ENCODE measurements at regions not wholly inside any gene's neighbourhood (a gene's known extent, or its start where the extent isn't known, plus 50 kb on each side); places are given as distances from the start of the nearest gene placed in this dataset.

DNA sequence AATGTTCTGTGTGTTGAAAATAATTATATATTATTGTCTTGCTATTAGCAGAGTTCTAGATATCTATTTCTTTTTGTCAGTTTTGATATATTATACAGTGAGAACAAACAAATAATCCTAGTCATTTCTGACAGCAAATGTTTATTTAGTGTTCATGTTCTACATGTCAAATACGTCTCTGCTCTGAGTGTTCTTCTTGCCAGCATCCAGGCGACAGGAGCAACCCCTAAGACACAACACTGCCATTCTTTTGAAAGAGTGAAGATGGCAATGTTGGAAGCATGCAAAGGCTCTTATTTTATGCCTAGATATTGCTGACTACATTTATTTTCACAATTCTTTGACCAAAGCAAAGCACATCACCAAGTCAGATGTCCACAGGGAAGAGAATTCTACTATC, 1556.6 kb upstream of the TMEFF2 start:
- H3K79me2 ChIP-seq (ENCODE audit: control insufficient read depth in 1 of 2, insufficient read depth in 2 of 2, low read length in 2 of 2): no peaks in the 10 kb centered on the region
- H3K9me3 ChIP-seq (ENCODE audit: insufficient read depth in 2 of 2, low read depth in 1 of 2, low read length in 1 of 2): no peaks in the 10 kb centered on the region
- H2BK5ac ChIP-seq (ENCODE audit: low read depth, low read length): no peak overlapping the region
- no peak overlapping the region for H3K9ac ChIP-seq (replicated peaks in 1 of 4; ENCODE audit: extremely low read depth in 1 of 4, low read depth in 3 of 4, low read length in 3 of 4)
- H4K5ac ChIP-seq (ENCODE audit: insufficient read length, low read depth, low read length): no peak overlapping the region
- no peaks in the 10 kb centered on the region for H3K4me1 ChIP-seq (replicated peaks in 1 of 4; ENCODE audit: control insufficient read depth in 3 of 4, insufficient read depth in 4 of 4, low read length in 3 of 4)
- DNase-seq (ENCODE audit: low read depth in 1 of 2, low spot score in 2 of 2): no peak
- no peak overlapping the region for H2AFZ ChIP-seq (ENCODE audit: low read length)
- H2BK120ac ChIP-seq (replicated peaks; ENCODE audit: low read depth, low read length): no peak overlapping the region
- H3K14ac ChIP-seq (ENCODE audit: insufficient read length): no peak overlapping the region
- H4K91ac ChIP-seq (replicated peaks; ENCODE audit: insufficient read length, low read length): no peak overlapping the region
- no peak overlapping the region for H3K23ac ChIP-seq (ENCODE audit: insufficient read length)
- FAIRE-seq: no peak
- ChIA-PET POLR2A (ENCODE audit: partially characterized antibody) (no interaction called here), CTCF (ENCODE audit: partially characterized antibody) (no interaction called here)
- no peaks in the 10 kb centered on the region for H3K23me2 ChIP-seq (ENCODE audit: low read depth, low read length)
- H2BK15ac ChIP-seq (ENCODE audit: low read length): no peak overlapping the region
- H4K20me1 ChIP-seq (replicated peaks in 1 of 2; ENCODE audit: control insufficient read depth in 1 of 2, insufficient read depth in 2 of 2, low read length in 2 of 2): no peaks in the 10 kb centered on the region
- no peak overlapping the region for H2BK12ac ChIP-seq (ENCODE audit: low read depth, low read length)
- H4K8ac ChIP-seq (ENCODE audit: extremely low read depth, insufficient read depth, low read length): no peak overlapping the region
- no peaks in the 10 kb centered on the region for H3K27me3 ChIP-seq (replicated peaks in 1 of 4; ENCODE audit: control insufficient read depth in 3 of 4, extremely low read depth in 1 of 4, insufficient read depth in 3 of 4, low read length in 3 of 4)
- H3K4ac ChIP-seq (replicated peaks; ENCODE audit: insufficient read length, low read depth, low read length): no peak overlapping the region
- H3K18ac ChIP-seq (ENCODE audit: extremely low read depth, low read length): no peak overlapping the region
- H3K56ac ChIP-seq (replicated peaks; ENCODE audit: insufficient read length, low read depth, low read length): no peak overlapping the region
- no peak overlapping the region for H2BK20ac ChIP-seq (ENCODE audit: low read length)
- no peaks in the 10 kb centered on the region for H3K36me3 ChIP-seq (ENCODE audit: control insufficient read depth in 2 of 4, insufficient read depth in 4 of 4, low read length in 3 of 4)
- no peak overlapping the region for H3K4me3 ChIP-seq (ENCODE audit: extremely low read depth in 1 of 4, insufficient read depth in 2 of 4, low read depth in 3 of 4, low read length in 4 of 4)
- H3K79me1 ChIP-seq (ENCODE audit: low read depth, low read length): no peaks in the 10 kb centered on the region
- no peak overlapping the region for H3K27ac ChIP-seq (ENCODE audit: low read depth, low read length)
- 93% methylated on average over 2 of the region's 2 CpGs; no CpG with 5 or more reads in 1 of the 2 experiments for WGBS, 2 experiments (ENCODE audit: extremely low coverage in 1 of 2, insufficient coverage in 1 of 2, insufficient read length in 1 of 2, insufficient replicate concordance in 2 of 2, low coverage in 1 of 2, low lambda C conversion rate in 2 of 2, missing lambda C conversion rate in 1 of 2)
- no peak overlapping the region for H2AK5ac ChIP-seq (ENCODE audit: low read depth, low read length)
- H3K4me2 ChIP-seq (ENCODE audit: insufficient read depth in 1 of 2, low read depth in 2 of 2, low read length in 2 of 2): no peak overlapping the region
- TF ChIP-seq SUZ12 (IDR thresholded peaks at IDR 0.05; ENCODE audit: low read length) (no peak), SP4 (IDR thresholded peaks at IDR 0.05; ENCODE audit: low read length) (no peak), EGR1 (IDR thresholded peaks at IDR 0.05; ENCODE audit: borderline replicate concordance, low read depth, low read length) (no peak), RNF2 (IDR thresholded peaks at IDR 0.05; ENCODE audit: borderline replicate concordance, low read depth, low read length, missing control alignments, poor library complexity, severe bottlenecking) (no peak), TCF12 (IDR thresholded peaks at IDR 0.05; ENCODE audit: low read depth, low read length) (no peak), EZH2 (IDR thresholded peaks at IDR 0.05; ENCODE audit: low read depth, low read length, severe bottlenecking) (no peak), SIRT6 (IDR thresholded peaks at IDR 0.05; ENCODE audit: low read length) (no peak), POLR2A (IDR thresholded peaks at IDR 0.05; ENCODE audit: control extremely low read depth in 1 of 2, low read depth in 2 of 2, low read length in 2 of 2) (no peak), JUND (IDR thresholded peaks at IDR 0.05; ENCODE audit: low read length) (no peak), JUN (IDR thresholded peaks at IDR 0.05; ENCODE audit: low read depth, low read length) (no peak), CREB1 (IDR thresholded peaks at IDR 0.05) (no peak), RFX5 (IDR thresholded peaks at IDR 0.05; ENCODE audit: borderline replicate concordance, low read depth, low read length) (no peak), KDM1A (IDR thresholded peaks at IDR 0.05; ENCODE audit: borderline replicate concordance, low read length) (no peak), BRCA1 (IDR thresholded peaks at IDR 0.05; ENCODE audit: low read depth, low read length) (no peak)
- TF ChIP-seq, protein P1, sequence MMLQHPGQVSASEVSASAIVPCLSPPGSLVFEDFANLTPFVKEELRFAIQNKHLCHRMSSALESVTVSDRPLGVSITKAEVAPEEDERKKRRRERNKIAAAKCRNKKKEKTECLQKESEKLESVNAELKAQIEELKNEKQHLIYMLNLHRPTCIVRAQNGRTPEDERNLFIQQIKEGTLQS (IDR thresholded peaks at IDR 0.05; ENCODE audit: insufficient read depth, low read depth, low read length): no peak
- TF ChIP-seq, protein P2, sequence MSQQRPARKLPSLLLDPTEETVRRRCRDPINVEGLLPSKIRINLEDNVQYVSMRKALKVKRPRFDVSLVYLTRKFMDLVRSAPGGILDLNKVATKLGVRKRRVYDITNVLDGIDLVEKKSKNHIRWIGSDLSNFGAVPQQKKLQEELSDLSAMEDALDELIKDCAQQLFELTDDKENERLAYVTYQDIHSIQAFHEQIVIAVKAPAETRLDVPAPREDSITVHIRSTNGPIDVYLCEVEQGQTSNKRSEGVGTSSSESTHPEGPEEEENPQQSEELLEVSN (IDR thresholded peaks at IDR 0.05): no peak
